ENCODE measurements at regions not wholly inside any gene's neighbourhood (a gene's known extent, or its start where the extent isn't known, plus 50 kb on each side); places are given as distances from the start of the nearest gene placed in this dataset.
A peak's percentile ranks its signal among the peaks of the same experiment; 100 is the strongest.

- Histone ChIP-seq H3K4me1 (ENCODE audit: control insufficient read depth in 4 of 4, insufficient read depth in 4 of 4, low read length in 3 of 4) (peaks cover 0 to 14% (median 2%) of the 10 kb centered on the region in 4 donors), H3K4me3 (ENCODE audit: low read depth in 1 of 3, low read length in 3 of 3) (no peak overlapping the region), H3K27ac (ENCODE audit: low read depth in 1 of 2, low read length in 2 of 2) (no peak overlapping the region), H3K9me3 (ENCODE audit: control insufficient read depth in 4 of 4, low read length in 3 of 4) (no peaks in the 10 kb centered on the region), H3K36me3 (ENCODE audit: control insufficient read depth in 4 of 4, insufficient read depth in 3 of 4, low read depth in 1 of 4, low read length in 3 of 4) (no peaks in the 10 kb centered on the region), H3K27me3 (ENCODE audit: control insufficient read depth in 4 of 4, insufficient read depth in 4 of 4, low read length in 3 of 4) (no peaks in the 10 kb centered on the region), H3K9ac (ENCODE audit: low read depth in 1 of 2, low read length in 2 of 2) (no peak overlapping the region)
- DNase-seq (ENCODE audit: low spot score), result no peak
- TF ChIP-seq HNF4A (conservative IDR thresholded peaks at IDR 0.05) (peak; percentile 7 to 26), EGR1 (IDR thresholded peaks at IDR 0.05; ENCODE audit: low read depth in 2 of 2) (no peak)
- 58% methylated on average over 5 of the region's 5 CpGs for WGBS
Observed at GRCh38 chr2:18980104-18980785, 378.2 kb downstream of the OSR1 start.

DNA sequence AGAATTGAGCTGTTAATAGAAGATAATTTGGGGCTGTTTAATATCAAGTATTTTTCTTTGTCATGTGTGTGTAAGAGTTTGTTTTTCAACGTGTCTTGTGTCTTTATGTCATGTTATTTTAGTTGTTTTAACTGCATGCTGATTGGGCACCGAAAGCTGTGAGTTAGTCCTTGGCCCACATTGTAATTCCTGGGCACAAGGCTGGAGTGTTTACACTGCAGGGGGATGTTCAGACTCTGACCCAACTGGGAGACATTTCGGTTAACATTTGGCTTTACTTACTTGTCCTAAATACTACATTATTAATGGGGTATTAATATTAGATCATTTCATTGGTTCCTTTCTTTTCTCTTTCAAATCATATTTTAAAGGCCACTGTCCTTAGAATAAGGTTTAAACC, 381.0 kb downstream of the OSR1 start:
- Histone ChIP-seq H3K27ac (ENCODE audit: low read depth in 1 of 2, low read length in 2 of 2) (no peak overlapping the region), H3K4me1 (ENCODE audit: control insufficient read depth in 4 of 4, insufficient read depth in 4 of 4, low read length in 3 of 4) (peaks cover 0 to 14% (median 2%) of the 10 kb centered on the region in 4 donors)
- WGBS, result 32% methylated on average over 3 of the region's 3 CpGs

DNA sequence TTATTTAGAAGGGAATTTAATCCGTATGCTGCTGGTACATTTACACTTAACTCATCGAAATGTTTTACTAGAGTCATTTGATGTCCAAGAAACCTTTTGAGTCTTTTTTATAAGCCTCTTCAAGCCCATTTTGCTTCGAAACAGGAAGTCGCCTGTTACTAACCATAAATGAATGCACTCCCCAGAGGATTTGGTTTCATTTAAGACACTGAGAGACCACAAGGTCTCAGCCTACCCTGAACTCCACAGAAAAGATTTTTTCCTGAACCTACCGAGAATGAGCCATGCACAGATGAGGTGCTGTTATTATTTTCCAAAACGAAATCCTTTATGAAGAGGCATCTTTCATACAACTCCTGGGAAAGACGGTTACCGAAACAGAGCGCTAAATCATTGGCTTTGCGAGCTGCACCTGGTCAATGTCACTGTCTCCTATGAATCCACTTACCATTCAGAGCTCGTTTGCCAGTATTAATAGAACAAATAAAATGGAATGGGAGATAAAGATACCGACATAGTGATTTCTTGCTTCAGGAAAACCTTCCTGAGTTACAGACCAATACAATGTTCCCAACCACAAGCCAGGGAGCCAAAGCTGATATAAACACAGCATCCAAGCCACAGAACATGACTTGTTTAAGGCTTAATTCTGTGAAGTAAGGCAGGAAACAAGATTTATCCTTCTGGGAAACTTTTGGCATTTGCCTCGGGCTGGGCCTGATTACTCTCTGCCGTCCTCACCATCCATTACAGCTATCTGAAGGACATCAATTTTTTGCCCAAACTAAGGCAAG, 382.1 kb downstream of the OSR1 start:
- TF ChIP-seq NR2F2 (IDR thresholded peaks at IDR 0.05), result peak; percentile 12
- TF ChIP-seq HNF4G (IDR thresholded peaks at IDR 0.05), result no peak
- H3K4me1 ChIP-seq (ENCODE audit: control insufficient read depth in 4 of 4, insufficient read depth in 4 of 4, low read length in 3 of 4), result peaks cover 0 to 14% (median 2%) of the 10 kb centered on the region in 4 donors
- whole genome bisulfite sequencing, result 77% methylated on average over 14 of the region's 14 CpGs
- no peaks in the 10 kb centered on the region for H3K27me3 ChIP-seq (ENCODE audit: control insufficient read depth in 4 of 4, insufficient read depth in 4 of 4, low read length in 3 of 4)
- no peaks in the 10 kb centered on the region for H3K9me3 ChIP-seq (ENCODE audit: control insufficient read depth in 4 of 4, low read length in 3 of 4)
- H3K9ac ChIP-seq (ENCODE audit: low read depth in 1 of 2, low read length in 2 of 2), result no peak overlapping the region
- no peak overlapping the region for H3K27ac ChIP-seq (ENCODE audit: low read depth in 1 of 2, low read length in 2 of 2)
- no peaks in the 10 kb centered on the region for H3K36me3 ChIP-seq (ENCODE audit: control insufficient read depth in 4 of 4, insufficient read depth in 3 of 4, low read depth in 1 of 4, low read length in 3 of 4)
- no peak overlapping the region for H3K4me3 ChIP-seq (ENCODE audit: low read depth in 1 of 3, low read length in 3 of 3)
- DNase-seq (ENCODE audit: low spot score), result no peak

More for the DNA sequence above, 381.0 kb downstream of the OSR1 start:
- DNase-seq (ENCODE audit: low spot score), result no peak
- H3K4me3 ChIP-seq (ENCODE audit: low read depth in 1 of 3, low read length in 3 of 3), result no peak overlapping the region
- no peak overlapping the region for H3K9ac ChIP-seq (ENCODE audit: low read depth in 1 of 2, low read length in 2 of 2)
- no peaks in the 10 kb centered on the region for H3K27me3 ChIP-seq (ENCODE audit: control insufficient read depth in 4 of 4, insufficient read depth in 4 of 4, low read length in 3 of 4)
- H3K36me3 ChIP-seq (ENCODE audit: control insufficient read depth in 4 of 4, insufficient read depth in 3 of 4, low read depth in 1 of 4, low read length in 3 of 4), result no peaks in the 10 kb centered on the region
- TF ChIP-seq JUND (IDR thresholded peaks at IDR 0.05) (no peak), FOXA1 (IDR thresholded peaks at IDR 0.05) (no peak), GABPA (IDR thresholded peaks at IDR 0.05 in 1 of 2, conservative IDR thresholded peaks at IDR 0.05 in 1 of 2) (no peak), HNF4A (conservative IDR thresholded peaks at IDR 0.05) (peak in 1 of 2 donors; percentile 22), SP1 (IDR thresholded peaks at IDR 0.05) (peak; percentile 15), FOXA2 (IDR thresholded peaks at IDR 0.05) (peak; percentile 42)
- no peaks in the 10 kb centered on the region for H3K9me3 ChIP-seq (ENCODE audit: control insufficient read depth in 4 of 4, low read length in 3 of 4)

- 83% methylated on average over 9 of the region's 9 CpGs for WGBS
- TF ChIP-seq HNF4A (conservative IDR thresholded peaks at IDR 0.05) (no peak), TAF1 (conservative IDR thresholded peaks at IDR 0.05) (no peak), CTCF (IDR thresholded peaks at IDR 0.05; ENCODE audit: low read depth, low read length, missing input control) (no peak), SP1 (IDR thresholded peaks at IDR 0.05) (no peak), FOXA1 (IDR thresholded peaks at IDR 0.05) (no peak), FOXA2 (IDR thresholded peaks at IDR 0.05) (no peak), HNF4G (IDR thresholded peaks at IDR 0.05) (no peak)
- TF ChIP-seq, protein P1, sequence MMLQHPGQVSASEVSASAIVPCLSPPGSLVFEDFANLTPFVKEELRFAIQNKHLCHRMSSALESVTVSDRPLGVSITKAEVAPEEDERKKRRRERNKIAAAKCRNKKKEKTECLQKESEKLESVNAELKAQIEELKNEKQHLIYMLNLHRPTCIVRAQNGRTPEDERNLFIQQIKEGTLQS (IDR thresholded peaks at IDR 0.05), result no peak
- TF ChIP-seq, protein P2, sequence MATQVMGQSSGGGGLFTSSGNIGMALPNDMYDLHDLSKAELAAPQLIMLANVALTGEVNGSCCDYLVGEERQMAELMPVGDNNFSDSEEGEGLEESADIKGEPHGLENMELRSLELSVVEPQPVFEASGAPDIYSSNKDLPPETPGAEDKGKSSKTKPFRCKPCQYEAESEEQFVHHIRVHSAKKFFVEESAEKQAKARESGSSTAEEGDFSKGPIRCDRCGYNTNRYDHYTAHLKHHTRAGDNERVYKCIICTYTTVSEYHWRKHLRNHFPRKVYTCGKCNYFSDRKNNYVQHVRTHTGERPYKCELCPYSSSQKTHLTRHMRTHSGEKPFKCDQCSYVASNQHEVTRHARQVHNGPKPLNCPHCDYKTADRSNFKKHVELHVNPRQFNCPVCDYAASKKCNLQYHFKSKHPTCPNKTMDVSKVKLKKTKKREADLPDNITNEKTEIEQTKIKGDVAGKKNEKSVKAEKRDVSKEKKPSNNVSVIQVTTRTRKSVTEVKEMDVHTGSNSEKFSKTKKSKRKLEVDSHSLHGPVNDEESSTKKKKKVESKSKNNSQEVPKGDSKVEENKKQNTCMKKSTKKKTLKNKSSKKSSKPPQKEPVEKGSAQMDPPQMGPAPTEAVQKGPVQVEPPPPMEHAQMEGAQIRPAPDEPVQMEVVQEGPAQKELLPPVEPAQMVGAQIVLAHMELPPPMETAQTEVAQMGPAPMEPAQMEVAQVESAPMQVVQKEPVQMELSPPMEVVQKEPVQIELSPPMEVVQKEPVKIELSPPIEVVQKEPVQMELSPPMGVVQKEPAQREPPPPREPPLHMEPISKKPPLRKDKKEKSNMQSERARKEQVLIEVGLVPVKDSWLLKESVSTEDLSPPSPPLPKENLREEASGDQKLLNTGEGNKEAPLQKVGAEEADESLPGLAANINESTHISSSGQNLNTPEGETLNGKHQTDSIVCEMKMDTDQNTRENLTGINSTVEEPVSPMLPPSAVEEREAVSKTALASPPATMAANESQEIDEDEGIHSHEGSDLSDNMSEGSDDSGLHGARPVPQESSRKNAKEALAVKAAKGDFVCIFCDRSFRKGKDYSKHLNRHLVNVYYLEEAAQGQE (IDR thresholded peaks at IDR 0.05), result no peak
Observed at GRCh38 chr2:18975506-18976167, 382.8 kb downstream of the OSR1 start.

More at GRCh38 chr2:18975506-18976167, 382.8 kb downstream of the OSR1 start:
- Histone ChIP-seq H3K4me3 (ENCODE audit: low read depth in 1 of 3, low read length in 3 of 3) (no peak overlapping the region), H3K9me3 (ENCODE audit: control insufficient read depth in 4 of 4, low read length in 3 of 4) (no peaks in the 10 kb centered on the region), H3K4me1 (ENCODE audit: control insufficient read depth in 4 of 4, insufficient read depth in 4 of 4, low read length in 3 of 4) (peaks cover 2 to 19% (median 6%) of the 10 kb centered on the region in 4 donors), H3K27me3 (ENCODE audit: control insufficient read depth in 4 of 4, insufficient read depth in 4 of 4, low read length in 3 of 4) (no peaks in the 10 kb centered on the region), H3K27ac (ENCODE audit: low read depth in 1 of 2, low read length in 2 of 2) (no peak overlapping the region), H3K9ac (ENCODE audit: low read depth in 1 of 2, low read length in 2 of 2) (no peak overlapping the region), H3K36me3 (ENCODE audit: control insufficient read depth in 4 of 4, insufficient read depth in 3 of 4, low read depth in 1 of 4, low read length in 3 of 4) (no peaks in the 10 kb centered on the region)
- DNase-seq (ENCODE audit: low spot score), result no peak

All from liver (tissue), 8 donors.